ENCODE measurements at regions not wholly inside any gene's neighbourhood (a gene's known extent, or its start where the extent isn't known, plus 50 kb on each side); places are given as distances from the start of the nearest gene placed in this dataset.

DNA sequence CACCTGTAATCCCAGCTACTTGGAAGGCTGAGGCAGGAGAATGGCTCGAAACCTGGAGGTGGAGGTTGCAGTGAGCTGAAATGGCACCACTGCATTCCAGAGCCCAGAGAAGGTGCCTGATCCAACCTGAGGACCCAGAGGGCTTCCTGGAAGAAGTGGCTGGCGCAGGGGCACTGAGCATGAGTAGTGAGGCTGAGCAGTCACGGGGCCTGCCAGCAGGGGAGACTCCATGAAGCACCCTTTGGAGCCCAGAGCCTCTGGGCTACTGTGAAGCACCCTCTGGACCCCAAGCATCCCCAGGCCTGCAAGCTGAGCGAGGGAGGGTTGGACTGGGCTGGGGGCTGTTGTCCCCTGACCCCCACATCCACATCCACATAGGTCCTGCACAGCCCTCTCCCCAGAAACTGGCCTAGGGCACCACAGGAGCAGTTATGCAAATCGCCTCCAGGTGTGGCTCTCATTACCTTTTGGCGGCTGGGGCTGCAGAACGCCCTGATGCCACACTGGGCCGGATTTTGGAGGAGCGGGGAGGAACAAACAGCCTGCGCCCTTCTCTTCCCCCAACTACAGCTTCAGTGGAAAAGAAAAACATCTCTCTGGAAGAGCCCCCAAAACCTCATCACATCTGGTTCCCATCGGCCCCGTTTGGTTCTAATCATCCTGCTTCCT is 78.2 kb upstream of the TARDBP start:
- H3K4me3 ChIP-seq: no peak overlapping the region
- H4K20me1 ChIP-seq (ENCODE audit: insufficient read depth, poor library complexity, severe bottlenecking): no peaks in the 10 kb centered on the region
- whole genome bisulfite sequencing (ENCODE audit: low lambda C conversion rate, missing lambda C conversion rate): 80% methylated on average over 10 of the region's 12 CpGs
- H3K9me2 ChIP-seq (replicated peaks; ENCODE audit: insufficient read depth): no peaks in the 10 kb centered on the region
- H2AFZ ChIP-seq: no peak overlapping the region
- no peak for DNase-seq (ENCODE audit: low spot score)
- H3K27ac ChIP-seq: no peak overlapping the region
- TF ChIP-seq EZH2phosphoT487 (IDR thresholded peaks at IDR 0.05; ENCODE audit: low read depth, severe bottlenecking, unreplicated experiment) (no peak), EZH2 (IDR thresholded peaks at IDR 0.05; ENCODE audit: borderline replicate concordance) (no peak)
- TF ChIP-seq, protein P1, sequence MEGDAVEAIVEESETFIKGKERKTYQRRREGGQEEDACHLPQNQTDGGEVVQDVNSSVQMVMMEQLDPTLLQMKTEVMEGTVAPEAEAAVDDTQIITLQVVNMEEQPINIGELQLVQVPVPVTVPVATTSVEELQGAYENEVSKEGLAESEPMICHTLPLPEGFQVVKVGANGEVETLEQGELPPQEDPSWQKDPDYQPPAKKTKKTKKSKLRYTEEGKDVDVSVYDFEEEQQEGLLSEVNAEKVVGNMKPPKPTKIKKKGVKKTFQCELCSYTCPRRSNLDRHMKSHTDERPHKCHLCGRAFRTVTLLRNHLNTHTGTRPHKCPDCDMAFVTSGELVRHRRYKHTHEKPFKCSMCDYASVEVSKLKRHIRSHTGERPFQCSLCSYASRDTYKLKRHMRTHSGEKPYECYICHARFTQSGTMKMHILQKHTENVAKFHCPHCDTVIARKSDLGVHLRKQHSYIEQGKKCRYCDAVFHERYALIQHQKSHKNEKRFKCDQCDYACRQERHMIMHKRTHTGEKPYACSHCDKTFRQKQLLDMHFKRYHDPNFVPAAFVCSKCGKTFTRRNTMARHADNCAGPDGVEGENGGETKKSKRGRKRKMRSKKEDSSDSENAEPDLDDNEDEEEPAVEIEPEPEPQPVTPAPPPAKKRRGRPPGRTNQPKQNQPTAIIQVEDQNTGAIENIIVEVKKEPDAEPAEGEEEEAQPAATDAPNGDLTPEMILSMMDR (IDR thresholded peaks at IDR 0.05; ENCODE audit: poor library complexity): no peak
- no peaks in the 10 kb centered on the region for H3K36me3 ChIP-seq (replicated peaks; ENCODE audit: insufficient read depth, low read depth)
- H3K27me3 ChIP-seq: no peaks in the 10 kb centered on the region
- no peaks in the 10 kb centered on the region for H3K4me1 ChIP-seq (ENCODE audit: insufficient read depth)
- no peak overlapping the region for H3K4me2 ChIP-seq
- H3K9me3 ChIP-seq (ENCODE audit: low read depth): no peaks in the 10 kb centered on the region
- H3K79me2 ChIP-seq: no peaks in the 10 kb centered on the region

DNA sequence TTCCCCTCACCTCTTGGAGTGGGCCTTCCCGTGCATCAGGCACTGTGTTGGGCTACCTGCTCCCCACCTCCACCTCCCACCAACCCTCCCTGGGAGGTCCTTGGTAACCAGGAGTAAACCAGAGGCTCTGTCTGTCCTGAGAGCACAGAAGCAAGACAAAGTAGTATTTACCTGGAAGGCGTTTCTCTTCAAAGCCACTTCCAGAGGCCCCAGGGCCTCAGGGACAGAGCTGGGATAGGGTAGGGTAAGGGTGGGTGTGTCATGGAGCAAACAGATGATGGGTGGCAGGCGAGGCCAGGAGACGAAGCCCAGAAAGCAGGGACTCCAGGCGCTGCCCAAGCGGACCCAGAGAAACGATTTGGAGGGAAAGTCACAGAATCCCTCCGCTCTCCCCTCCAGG is 77.2 kb upstream of the TARDBP start:
- Histone ChIP-seq H3K27ac (no peak overlapping the region), H3K36me3 (replicated peaks; ENCODE audit: insufficient read depth, low read depth) (no peaks in the 10 kb centered on the region), H3K9me3 (ENCODE audit: low read depth) (no peaks in the 10 kb centered on the region), H3K4me3 (no peak overlapping the region), H2AFZ (no peak overlapping the region), H3K4me1 (ENCODE audit: insufficient read depth) (no peaks in the 10 kb centered on the region), H3K9me2 (replicated peaks; ENCODE audit: insufficient read depth) (no peaks in the 10 kb centered on the region), H3K79me2 (no peaks in the 10 kb centered on the region), H3K4me2 (no peak overlapping the region), H4K20me1 (ENCODE audit: insufficient read depth, poor library complexity, severe bottlenecking) (no peaks in the 10 kb centered on the region), H3K27me3 (no peaks in the 10 kb centered on the region)
- WGBS (ENCODE audit: low lambda C conversion rate, missing lambda C conversion rate): 63% methylated on average over 8 of the region's 8 CpGs
- TF ChIP-seq EZH2phosphoT487 (IDR thresholded peaks at IDR 0.05; ENCODE audit: low read depth, severe bottlenecking, unreplicated experiment) (no peak), EZH2 (IDR thresholded peaks at IDR 0.05; ENCODE audit: borderline replicate concordance) (no peak)
- TF ChIP-seq, protein P1 (IDR thresholded peaks at IDR 0.05; ENCODE audit: poor library complexity): no peak
- no peak for DNase-seq (ENCODE audit: low spot score)

DNA sequence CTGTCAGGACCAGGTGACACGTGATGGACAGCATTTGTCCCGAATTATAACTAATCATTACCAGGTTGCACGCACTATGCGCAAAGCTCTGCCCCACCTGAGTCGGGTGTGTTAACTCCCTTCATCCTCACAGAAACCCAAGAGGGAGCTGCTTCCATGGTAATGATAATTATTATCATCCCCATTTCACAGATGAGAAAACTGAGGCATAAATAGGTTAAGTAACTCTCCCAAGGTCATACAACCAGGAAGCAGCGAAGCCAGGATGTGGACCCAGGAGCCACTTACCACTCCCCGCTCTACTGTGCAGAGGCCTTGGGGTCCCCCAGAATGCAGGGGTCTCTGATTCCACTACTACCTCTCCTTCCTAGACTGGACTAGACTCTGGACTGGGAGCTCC is 76.7 kb upstream of the TARDBP start:
- TF ChIP-seq EZH2phosphoT487 (IDR thresholded peaks at IDR 0.05; ENCODE audit: low read depth, severe bottlenecking, unreplicated experiment) (no peak), EZH2 (IDR thresholded peaks at IDR 0.05; ENCODE audit: borderline replicate concordance) (no peak)
- TF ChIP-seq, protein P1 (IDR thresholded peaks at IDR 0.05; ENCODE audit: poor library complexity): no peak
- H3K4me2 ChIP-seq: no peak overlapping the region
- H2AFZ ChIP-seq: no peak overlapping the region
- WGBS (ENCODE audit: low lambda C conversion rate, missing lambda C conversion rate): 83% methylated on average over 7 of the region's 7 CpGs
- no peaks in the 10 kb centered on the region for H3K79me2 ChIP-seq
- H4K20me1 ChIP-seq (ENCODE audit: insufficient read depth, poor library complexity, severe bottlenecking): no peaks in the 10 kb centered on the region
- no peak overlapping the region for H3K27ac ChIP-seq
- H3K9me2 ChIP-seq (replicated peaks; ENCODE audit: insufficient read depth): no peaks in the 10 kb centered on the region
- no peak for DNase-seq (ENCODE audit: low spot score)
- no peaks in the 10 kb centered on the region for H3K9me3 ChIP-seq (ENCODE audit: low read depth)
- H3K4me3 ChIP-seq: no peak overlapping the region
- H3K36me3 ChIP-seq (replicated peaks; ENCODE audit: insufficient read depth, low read depth): no peaks in the 10 kb centered on the region
- no peaks in the 10 kb centered on the region for H3K27me3 ChIP-seq
- H3K4me1 ChIP-seq (ENCODE audit: insufficient read depth): no peaks in the 10 kb centered on the region
